ENCODE measurements at regions not wholly inside any gene's neighbourhood (a gene's known extent, or its start where the extent isn't known, plus 50 kb on each side); places are given as distances from the start of the nearest gene placed in this dataset.

DNA sequence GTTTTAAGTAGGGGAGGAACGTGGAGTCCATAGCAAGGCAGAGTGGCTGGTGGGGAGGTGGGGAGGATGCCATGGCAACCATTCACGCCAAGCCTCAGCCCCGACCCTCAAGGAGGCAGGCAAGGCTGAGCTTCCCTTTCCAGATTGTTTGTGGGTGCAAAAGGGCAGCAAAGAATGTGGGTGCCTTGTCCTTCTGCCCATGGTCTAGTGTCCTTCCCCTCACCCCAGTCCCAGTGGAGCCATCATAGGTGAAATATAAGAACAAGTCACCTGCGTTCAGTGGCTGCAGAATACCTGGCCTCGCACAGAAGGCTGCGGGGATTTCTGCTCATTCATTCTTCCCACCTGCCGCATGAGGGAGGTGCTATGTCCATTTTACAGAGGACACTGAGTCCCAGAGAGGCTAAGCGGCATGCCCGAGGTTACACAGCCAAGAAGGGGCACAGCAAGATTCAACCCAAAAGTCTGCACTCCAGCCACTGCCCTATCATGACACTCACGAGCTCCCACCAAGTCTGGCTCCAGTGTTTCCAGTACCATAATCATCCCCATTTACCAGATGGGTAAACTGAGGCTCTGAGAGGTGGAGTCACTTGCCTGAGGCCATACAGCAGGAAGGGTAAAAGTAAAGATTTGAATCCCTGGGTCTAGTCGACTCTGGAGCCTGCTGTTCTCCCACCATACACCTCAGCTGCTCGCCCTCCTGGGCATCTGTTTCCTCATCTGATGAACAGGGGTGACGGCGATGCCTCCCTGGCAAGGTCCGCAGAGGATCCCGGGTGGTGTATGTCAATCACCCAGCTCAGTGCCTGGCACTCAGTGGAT lies 100.8 kb downstream of the CEBPB start:
- H3K27me3 ChIP-seq: no peaks in the 10 kb centered on the region
- peak overlapping the region; percentile 73 to 82 (median 79) for H3K27ac ChIP-seq (replicated peaks in 1 of 4)
- no peaks in the 10 kb centered on the region for H3K36me3 ChIP-seq
- no peak for DNase-seq (ENCODE audit: extremely low spot score)
- no peak overlapping the region for H3K4me3 ChIP-seq
- H3K9me3 ChIP-seq: no peaks in the 10 kb centered on the region
- intact Hi-C loops (cut with DNase I): no loop called here
- peaks cover 23 to 45% (median 39%) of the 10 kb centered on the region in 4 donors for H3K4me1 ChIP-seq
- no peak for TF ChIP-seq POLR2AphosphoS5 (IDR thresholded peaks at IDR 0.05)
- TF ChIP-seq, protein P1, sequence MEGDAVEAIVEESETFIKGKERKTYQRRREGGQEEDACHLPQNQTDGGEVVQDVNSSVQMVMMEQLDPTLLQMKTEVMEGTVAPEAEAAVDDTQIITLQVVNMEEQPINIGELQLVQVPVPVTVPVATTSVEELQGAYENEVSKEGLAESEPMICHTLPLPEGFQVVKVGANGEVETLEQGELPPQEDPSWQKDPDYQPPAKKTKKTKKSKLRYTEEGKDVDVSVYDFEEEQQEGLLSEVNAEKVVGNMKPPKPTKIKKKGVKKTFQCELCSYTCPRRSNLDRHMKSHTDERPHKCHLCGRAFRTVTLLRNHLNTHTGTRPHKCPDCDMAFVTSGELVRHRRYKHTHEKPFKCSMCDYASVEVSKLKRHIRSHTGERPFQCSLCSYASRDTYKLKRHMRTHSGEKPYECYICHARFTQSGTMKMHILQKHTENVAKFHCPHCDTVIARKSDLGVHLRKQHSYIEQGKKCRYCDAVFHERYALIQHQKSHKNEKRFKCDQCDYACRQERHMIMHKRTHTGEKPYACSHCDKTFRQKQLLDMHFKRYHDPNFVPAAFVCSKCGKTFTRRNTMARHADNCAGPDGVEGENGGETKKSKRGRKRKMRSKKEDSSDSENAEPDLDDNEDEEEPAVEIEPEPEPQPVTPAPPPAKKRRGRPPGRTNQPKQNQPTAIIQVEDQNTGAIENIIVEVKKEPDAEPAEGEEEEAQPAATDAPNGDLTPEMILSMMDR (IDR thresholded peaks at IDR 0.05): no peak
- TF ChIP-seq POLR2A (IDR thresholded peaks at IDR 0.05; ENCODE audit: low read depth): no peak
- no peak for TF ChIP-seq EP300 (IDR thresholded peaks at IDR 0.05)
- 77% methylated on average over 14 of the region's 16 CpGs for WGBS

GRCh38 chr20:50292079-50292590 lies 101.5 kb downstream of the CEBPB start:
- no peak for TF ChIP-seq EP300 (IDR thresholded peaks at IDR 0.05)
- WGBS: 67% methylated on average over 3 of the region's 8 CpGs
- Histone ChIP-seq H3K4me3 (no peak overlapping the region), H3K9me3 (no peaks in the 10 kb centered on the region), H3K27me3 (no peaks in the 10 kb centered on the region), H3K4me1 (peaks cover 19 to 44% (median 39%) of the 10 kb centered on the region in 4 donors), H3K36me3 (no peaks in the 10 kb centered on the region), H3K27ac (replicated peaks in 1 of 4) (peak overlapping the region; percentile 73 to 82 (median 79))
- intact Hi-C loops (cut with DNase I): no loop called here
- no peak for DNase-seq (ENCODE audit: extremely low spot score)

DNA sequence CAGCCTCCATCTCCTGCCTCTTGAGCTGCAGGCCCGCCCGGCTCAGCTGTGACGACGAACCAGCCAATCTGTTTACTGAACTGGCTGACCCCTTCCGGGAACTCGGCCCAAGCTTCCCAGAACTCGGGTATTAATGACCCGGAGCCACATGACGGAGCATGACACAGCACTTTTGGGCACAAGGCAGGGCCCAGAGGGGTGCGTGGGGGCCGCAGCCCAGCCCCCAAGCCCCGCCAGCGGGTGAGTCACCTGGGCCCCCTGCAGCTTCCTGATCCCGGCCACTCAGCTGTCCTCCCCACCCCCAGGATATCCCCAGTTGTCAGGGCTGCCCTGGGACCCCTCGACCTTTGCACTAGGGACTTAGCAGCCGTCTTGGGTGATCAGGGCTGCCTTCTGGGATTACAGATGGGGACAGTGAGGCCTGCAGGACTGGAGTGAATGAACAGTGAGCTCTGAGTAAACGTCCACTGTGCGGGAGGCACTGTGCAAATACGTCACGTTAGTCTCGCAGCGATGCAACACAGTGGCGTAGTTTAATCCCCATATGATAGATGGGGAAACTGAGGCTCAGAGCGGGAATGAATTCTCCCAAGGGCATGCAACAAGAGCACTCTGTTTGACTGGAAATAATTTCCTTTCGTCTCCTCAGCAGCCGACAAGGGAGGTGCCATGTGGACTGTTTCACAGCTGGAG lies 102.1 kb downstream of the CEBPB start:
- Histone ChIP-seq H3K36me3 (no peaks in the 10 kb centered on the region), H3K4me1 (peaks cover 19 to 49% (median 42%) of the 10 kb centered on the region in 4 donors), H3K27me3 (no peaks in the 10 kb centered on the region), H3K27ac (replicated peaks in 1 of 4) (peak overlapping the region; percentile 73 to 82 (median 79)), H3K9me3 (no peaks in the 10 kb centered on the region), H3K4me3 (no peak overlapping the region)
- no peak for TF ChIP-seq POLR2A (IDR thresholded peaks at IDR 0.05; ENCODE audit: low read depth)
- peak; percentile 95 for TF ChIP-seq EP300 (IDR thresholded peaks at IDR 0.05)
- TF ChIP-seq POLR2AphosphoS5 (IDR thresholded peaks at IDR 0.05): peak; percentile 88 to 94
- WGBS: 72% methylated on average over 8 of the region's 26 CpGs
- peak; percentile 96 for DNase-seq (ENCODE audit: extremely low spot score)
- intact Hi-C loops (cut with DNase I): no loop called here

GRCh38 chr20:50293284-50294139 lies 102.9 kb downstream of the CEBPB start:
- Histone ChIP-seq H3K27ac (replicated peaks in 1 of 4) (peak overlapping the region; percentile 73 to 82 (median 79)), H3K4me1 (peaks cover 19 to 49% (median 42%) of the 10 kb centered on the region in 4 donors), H3K27me3 (no peaks in the 10 kb centered on the region), H3K36me3 (no peaks in the 10 kb centered on the region), H3K4me3 (no peak overlapping the region), H3K9me3 (no peaks in the 10 kb centered on the region)
- 88% methylated on average over 16 of the region's 21 CpGs for WGBS
- intact Hi-C loops (cut with DNase I): no loop called here
- DNase-seq (ENCODE audit: extremely low spot score): no peak
- TF ChIP-seq POLR2AphosphoS5 (IDR thresholded peaks at IDR 0.05) (no peak), EP300 (IDR thresholded peaks at IDR 0.05) (no peak), POLR2A (IDR thresholded peaks at IDR 0.05; ENCODE audit: low read depth) (no peak)
- TF ChIP-seq, protein P1 (IDR thresholded peaks at IDR 0.05): no peak

DNA sequence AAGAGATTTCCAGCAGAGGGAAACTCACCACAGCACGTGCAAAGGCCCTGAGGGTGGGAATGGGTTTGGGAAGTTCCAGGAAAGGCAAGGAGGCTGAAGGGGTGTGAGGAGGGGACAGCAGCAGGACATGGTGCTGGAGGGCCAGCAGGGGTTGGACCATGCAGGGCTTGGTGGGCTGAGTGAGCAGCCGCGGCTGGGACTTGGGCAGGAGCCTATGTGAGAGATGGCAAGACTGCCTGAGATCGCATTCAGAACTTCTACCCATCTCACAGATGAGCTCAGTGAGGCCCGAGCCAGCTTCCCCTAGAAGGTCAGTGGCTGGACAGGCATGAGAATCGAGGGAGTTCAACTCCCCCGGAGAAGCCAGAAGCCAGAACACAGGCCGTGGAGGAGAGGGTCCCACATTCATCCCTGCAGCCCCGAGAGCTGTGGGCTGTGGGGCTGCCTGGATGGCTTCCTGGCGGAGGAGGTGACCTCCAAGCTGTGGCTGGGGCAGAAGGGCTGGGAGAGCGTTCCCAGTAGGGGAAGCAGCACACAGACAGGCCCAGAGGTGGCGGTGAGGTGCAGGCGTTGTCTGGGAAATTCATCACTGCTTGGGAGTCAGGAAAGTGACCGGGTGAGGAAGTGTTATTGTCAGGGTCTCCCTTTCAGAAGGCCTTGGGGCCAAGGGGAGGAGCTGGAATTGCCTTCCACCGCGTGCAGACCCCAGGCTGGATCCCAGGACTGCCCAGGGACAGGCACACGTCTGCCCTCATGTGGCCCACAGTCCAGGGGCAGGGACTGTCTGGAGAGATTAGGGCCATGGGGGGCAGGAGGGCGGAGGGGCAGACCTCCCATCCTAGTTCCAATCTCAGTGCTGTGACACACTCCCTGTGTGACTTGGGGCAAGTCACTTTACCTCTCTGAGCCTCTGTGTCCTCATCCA lies 103.8 kb downstream of the CEBPB start:
- Histone ChIP-seq H3K27me3 (no peaks in the 10 kb centered on the region), H3K4me1 (peaks cover 19 to 49% (median 42%) of the 10 kb centered on the region in 4 donors), H3K36me3 (no peaks in the 10 kb centered on the region), H3K27ac (replicated peaks in 1 of 4) (peak overlapping the region; percentile 73 to 82 (median 79)), H3K4me3 (no peak overlapping the region), H3K9me3 (no peaks in the 10 kb centered on the region)
- intact Hi-C loops (cut with DNase I): no loop called here
- TF ChIP-seq POLR2AphosphoS5 (IDR thresholded peaks at IDR 0.05): no peak
- no peak for TF ChIP-seq POLR2A (IDR thresholded peaks at IDR 0.05; ENCODE audit: low read depth)
- TF ChIP-seq, protein P1 (IDR thresholded peaks at IDR 0.05): no peak
- no peak for TF ChIP-seq EP300 (IDR thresholded peaks at IDR 0.05)
- WGBS: 89% methylated on average over 15 of the region's 18 CpGs
- DNase-seq (ENCODE audit: extremely low spot score): no peak

Measured in esophagus muscularis mucosa (tissue), 4 donors.